H9 (cell line): ENCODE measurements at regions not wholly inside any gene's neighbourhood (a gene's known extent, or its start where the extent isn't known, plus 50 kb on each side); places are given as distances from the start of the nearest gene placed in this dataset.

Source experiments
- DNase-seq: peaks from one replicate; pipeline ENCODE4 v3.0.0-alpha.2; 2017
- H2AFZ ChIP-seq: one replicate; pipeline ENCODE4 v1.6.1; 2013; ENCODE audit warnings: mild to moderate bottlenecking, low read length, control low read depth, moderate library complexity
- H2AK5ac ChIP-seq: 2 replicates; pipeline ENCODE4 v1.6.1; 2013; ENCODE audit warnings: low read length, control low read depth, mixed read lengths; ENCODE audit not compliant: insufficient read length
- H2BK120ac ChIP-seq: one replicate; pipeline ENCODE4 v1.6.1; 2013; ENCODE audit warnings: low read depth, mild to moderate bottlenecking, low read length, control low read depth, inconsistent platforms; ENCODE audit not compliant: poor library complexity, severe bottlenecking
- H2BK12ac ChIP-seq: 2 replicates; pipeline ENCODE4 v1.6.1; 2013; ENCODE audit warnings: low read length, control low read depth, mixed read lengths, low read depth; ENCODE audit not compliant: insufficient read length
- H2BK15ac ChIP-seq: 2 replicates; pipeline ENCODE4 v1.6.1; 2013; ENCODE audit warnings: low read depth, low read length, control low read depth
- H2BK20ac ChIP-seq: one replicate; pipeline ENCODE4 v1.6.1; 2013; ENCODE audit warnings: low read depth, mild to moderate bottlenecking, low read length, control low read depth, inconsistent platforms; ENCODE audit not compliant: poor library complexity, severe bottlenecking
- H2BK5ac ChIP-seq: 2 replicates; pipeline ENCODE4 v1.6.1; 2013; ENCODE audit warnings: low read length, control low read depth, mixed read lengths; ENCODE audit not compliant: insufficient read length
- H3K14ac ChIP-seq: 2 replicates; pipeline ENCODE4 v1.6.1; 2013; ENCODE audit warnings: low read length, control low read depth; ENCODE audit not compliant: insufficient read depth
- H3K18ac ChIP-seq: 2 replicates; pipeline ENCODE4 v1.6.1; 2013; ENCODE audit warnings: low read depth, mild to moderate bottlenecking, mixed read lengths, low read length, control low read depth; ENCODE audit not compliant: insufficient read length
- H3K23ac ChIP-seq: 2 replicates; pipeline ENCODE4 v1.6.1; 2013; ENCODE audit warnings: low read length, control low read depth, mixed read lengths, low read depth; ENCODE audit not compliant: insufficient read length
- H3K23me2 ChIP-seq: 2 replicates; pipeline ENCODE4 v1.6.1; 2013; ENCODE audit warnings: low read depth, mild to moderate bottlenecking, mixed read lengths, low read length, control low read depth; ENCODE audit not compliant: insufficient read length, poor library complexity, severe bottlenecking
- H3K27ac ChIP-seq: 2 replicates; pipeline ENCODE4 v1.5.1; 2013; ENCODE audit warnings: low read length, control low read depth, mixed read lengths, low read depth; ENCODE audit not compliant: insufficient read length
- H3K27me3 ChIP-seq: 2 replicates; pipeline ENCODE4 v1.6.1; 2013; ENCODE audit warnings: low read length, control low read depth, inconsistent platforms; ENCODE audit not compliant: insufficient read depth
- H3K4ac ChIP-seq: 2 replicates; pipeline ENCODE4 v1.6.1; 2013; ENCODE audit warnings: low read depth, mild to moderate bottlenecking, control low read depth, inconsistent platforms, low read length, moderate library complexity
- H3K4me1 ChIP-seq: 2 replicates; pipeline ENCODE4 v1.6.1; 2013; ENCODE audit warnings: low read length, control low read depth, inconsistent platforms; ENCODE audit not compliant: insufficient read depth
- H3K4me2 ChIP-seq: 2 replicates; pipeline ENCODE4 v1.6.1; 2013; ENCODE audit warnings: low read length, control low read depth, mixed read lengths; ENCODE audit not compliant: insufficient read length, insufficient read depth
- H3K56ac ChIP-seq: 2 replicates; pipeline ENCODE4 v1.6.1; 2013; ENCODE audit warnings: low read depth, mild to moderate bottlenecking, mixed read lengths, low read length, control low read depth; ENCODE audit not compliant: insufficient read length
- H3K79me1 ChIP-seq: 2 replicates; pipeline ENCODE4 v1.6.1; 2013; ENCODE audit warnings: low read depth, mild to moderate bottlenecking, moderate library complexity, low read length, control low read depth, inconsistent platforms; ENCODE audit not compliant: insufficient read depth, poor library complexity, severe bottlenecking
- H3K79me2 ChIP-seq: 2 replicates; pipeline ENCODE4 v1.6.1; 2013; ENCODE audit warnings: low read length, control low read depth, inconsistent platforms; ENCODE audit not compliant: insufficient read depth
- H3K9ac ChIP-seq: 2 replicates; pipeline ENCODE4 v1.6.1; 2013; ENCODE audit warnings: low read length, control low read depth, mixed read lengths; ENCODE audit not compliant: insufficient read length; ENCODE audit errors: extremely low read depth
- H3K9me3 ChIP-seq: one replicate; pipeline ENCODE4 v1.6.1; 2013; ENCODE audit warnings: low read depth, low read length, inconsistent platforms; ENCODE audit not compliant: control insufficient read depth
- H3T11ph ChIP-seq: one replicate; pipeline ENCODE4 v1.6.1; 2013; ENCODE audit warnings: mild to moderate bottlenecking, low read length, control low read depth, inconsistent platforms
- H4K20me1 ChIP-seq: one replicate; pipeline ENCODE4 v1.6.1; 2013; ENCODE audit not compliant: control insufficient read depth, insufficient read length, insufficient read depth
- H4K5ac ChIP-seq: 2 replicates; pipeline ENCODE4 v1.6.1; 2013; ENCODE audit warnings: low read depth, mild to moderate bottlenecking, mixed read lengths, low read length, control low read depth; ENCODE audit not compliant: insufficient read length
- H4K8ac ChIP-seq: replicated peaks from 2 replicates; pipeline ENCODE4 v1.6.1; 2013; ENCODE audit warnings: low read length, control low read depth, mixed read lengths, low read depth; ENCODE audit not compliant: insufficient read length
- H4K91ac ChIP-seq: 2 replicates; pipeline ENCODE4 v1.6.1; 2013; ENCODE audit warnings: low read depth, mild to moderate bottlenecking, moderate library complexity, mixed read lengths, low read length, control low read depth; ENCODE audit not compliant: insufficient read length
- H3K27ac Mint-ChIP-seq, 3 experiments: 2 replicates in 2 of 3; 3 replicates in 1 of 3; pipeline ENCODE4 v1.8.0; 2020 to 2021; ENCODE audit warnings: mixed read lengths in 3 of 3, mild to moderate bottlenecking in 1 of 3, moderate library complexity in 1 of 3
- H3K27me3 Mint-ChIP-seq: 2 replicates; pipeline ENCODE4 v1.8.0; 2021; ENCODE audit warnings: low read depth, mild to moderate bottlenecking, moderate library complexity, mixed read lengths
- H3K36me3 Mint-ChIP-seq, 3 experiments: 2 replicates in 2 of 3; 3 replicates in 1 of 3; pipeline ENCODE4 v1.8.0; 2020 to 2021; ENCODE audit warnings: low read depth in 3 of 3, mixed read lengths in 3 of 3; ENCODE audit not compliant: insufficient read depth in 1 of 3
- H3K4me1 Mint-ChIP-seq, 2 experiments: 2 replicates each; pipeline ENCODE4 v1.8.0; 2020; ENCODE audit warnings: mixed read lengths in 2 of 2
- H3K4me3 Mint-ChIP-seq, 2 experiments: 2 replicates in 1 of 2; 3 replicates in 1 of 2; pipeline ENCODE4 v1.8.0; 2020 to 2021; ENCODE audit warnings: mild to moderate bottlenecking in 2 of 2, mixed read lengths in 2 of 2, moderate library complexity in 1 of 2
- H3K9me3 Mint-ChIP-seq, 2 experiments: 2 replicates in 1 of 2; 3 replicates in 1 of 2; pipeline ENCODE4 v1.8.0; 2020; ENCODE audit warnings: mild to moderate bottlenecking in 2 of 2, mixed read lengths in 2 of 2, moderate library complexity in 1 of 2
- WGBS: extraction: QIAGEN DNeasy Blood & Tissue Kit; methylation state at CpG from one replicate; pipeline ENCODE4 v1.1.7; 2013; ENCODE audit warnings: missing lambda C conversion rate, low lambda C conversion rate, mixed read lengths; ENCODE audit not compliant: insufficient read length; ENCODE audit errors: extremely low coverage; 5-methylcytosine and 5-hydroxymethylcytosine counted together
- TF ChIP-seq, protein P1 (sequence below): fragments of 200-600 bp; sonication (generic); conservative IDR thresholded peaks from 3 replicates; pipeline ENCODE4 v1.8.0; 2021; ENCODE audit warnings: antibody characterized with exemption, mild to moderate bottlenecking

DNA sequence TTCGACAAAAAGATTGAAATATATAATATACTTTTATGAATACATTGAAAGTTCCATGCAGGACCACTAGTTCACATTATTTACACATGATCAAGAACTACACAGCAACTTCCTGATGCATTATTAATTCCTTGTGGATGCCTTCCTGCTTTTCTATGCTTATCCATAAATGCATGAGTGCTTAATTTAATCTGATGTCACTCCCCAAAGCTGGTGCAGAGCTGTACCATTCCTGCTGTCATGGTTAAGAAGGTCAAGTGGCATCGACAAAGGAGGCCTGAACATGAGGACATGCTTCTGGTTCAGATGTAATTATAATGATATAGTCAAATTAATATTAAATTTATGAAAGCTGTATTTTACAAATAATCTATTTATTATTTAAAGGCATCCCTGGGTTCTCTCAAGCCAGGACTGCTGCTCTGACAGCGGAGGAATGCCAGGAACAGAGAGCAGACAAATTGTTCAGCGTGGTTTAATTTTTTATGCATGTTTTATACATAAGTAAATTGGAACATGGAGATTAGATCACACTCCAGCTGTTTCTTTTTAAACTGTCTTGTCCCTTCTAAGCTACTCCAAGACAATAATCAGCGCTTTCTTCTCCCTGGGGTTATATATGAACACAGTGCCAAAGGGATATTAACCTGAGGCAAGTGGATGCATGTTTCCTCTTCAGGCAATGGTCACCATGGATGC is 307.3 kb upstream of the CNTNAP5 start:
- Histone ChIP-seq H3K18ac (no peak overlapping the region), H3K23ac (no peak overlapping the region), H4K8ac (no peak overlapping the region), H4K91ac (no peak overlapping the region), H3K27me3 (no peaks in the 10 kb centered on the region), H2AFZ (no peak overlapping the region), H2BK20ac (no peak overlapping the region), H3K27ac (no peak overlapping the region), H3T11ph (no peak overlapping the region), H4K5ac (no peak overlapping the region), H3K79me1 (no peaks in the 10 kb centered on the region), H3K4me2 (no peak overlapping the region), H3K9ac (no peak overlapping the region), H3K23me2 (peaks cover 3% of the 10 kb centered on the region), H3K14ac (no peak overlapping the region), H2BK15ac (no peak overlapping the region), H3K9me3 (no peaks in the 10 kb centered on the region), H2AK5ac (no peak overlapping the region), H2BK12ac (no peak overlapping the region), H3K4me1 (no peaks in the 10 kb centered on the region), H2BK120ac (no peak overlapping the region), H3K4ac (no peak overlapping the region), H2BK5ac (no peak overlapping the region), H3K79me2 (no peaks in the 10 kb centered on the region), H4K20me1 (no peaks in the 10 kb centered on the region), H3K56ac (no peak overlapping the region)
- Mint-ChIP-seq H3K9me3 (peaks cover 0 to 6% of the 10 kb centered on the region in 2 experiments; a peak in 4 of 5 replicates), H3K4me3 (no peak overlapping the region), H3K36me3 (0 out of 7 replicates have a peak, but pooled peaks cover 0 to 3% (median 0%) of the 10 kb centered on the region in 3 experiments), H3K27me3 (no peaks in the 10 kb centered on the region), H3K27ac (no peak overlapping the region), H3K4me1 (no peaks in the 10 kb centered on the region)
- TF ChIP-seq, protein P1, sequence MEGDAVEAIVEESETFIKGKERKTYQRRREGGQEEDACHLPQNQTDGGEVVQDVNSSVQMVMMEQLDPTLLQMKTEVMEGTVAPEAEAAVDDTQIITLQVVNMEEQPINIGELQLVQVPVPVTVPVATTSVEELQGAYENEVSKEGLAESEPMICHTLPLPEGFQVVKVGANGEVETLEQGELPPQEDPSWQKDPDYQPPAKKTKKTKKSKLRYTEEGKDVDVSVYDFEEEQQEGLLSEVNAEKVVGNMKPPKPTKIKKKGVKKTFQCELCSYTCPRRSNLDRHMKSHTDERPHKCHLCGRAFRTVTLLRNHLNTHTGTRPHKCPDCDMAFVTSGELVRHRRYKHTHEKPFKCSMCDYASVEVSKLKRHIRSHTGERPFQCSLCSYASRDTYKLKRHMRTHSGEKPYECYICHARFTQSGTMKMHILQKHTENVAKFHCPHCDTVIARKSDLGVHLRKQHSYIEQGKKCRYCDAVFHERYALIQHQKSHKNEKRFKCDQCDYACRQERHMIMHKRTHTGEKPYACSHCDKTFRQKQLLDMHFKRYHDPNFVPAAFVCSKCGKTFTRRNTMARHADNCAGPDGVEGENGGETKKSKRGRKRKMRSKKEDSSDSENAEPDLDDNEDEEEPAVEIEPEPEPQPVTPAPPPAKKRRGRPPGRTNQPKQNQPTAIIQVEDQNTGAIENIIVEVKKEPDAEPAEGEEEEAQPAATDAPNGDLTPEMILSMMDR, result no peak
- no peak for DNase-seq
- no CpG with 5 or more reads among the region's 5 CpGs for WGBS
